Loucy (cell line): ENCODE measurements at regions not wholly inside any gene's neighbourhood (a gene's known extent, or its start where the extent isn't known, plus 50 kb on each side); places are given as distances from the start of the nearest gene placed in this dataset.

ENCODE experiments used
- EZH2phosphoT487 ChIP-seq: fragments of 200-600 bp; IDR thresholded peaks from 2 replicates; pipeline ENCODE4 v1.6.1; 2018; ENCODE audit warnings: antibody characterized with exemption, mild to moderate bottlenecking, moderate library complexity, borderline replicate concordance
- TF ChIP-seq, protein P1 (sequence below): fragments of 200-600 bp; sonication (generic); conservative IDR thresholded peaks from 2 replicates; pipeline ENCODE4 v1.5.1; 2014; ENCODE audit warnings: mild to moderate bottlenecking, antibody characterized with exemption, low read length

DNA sequence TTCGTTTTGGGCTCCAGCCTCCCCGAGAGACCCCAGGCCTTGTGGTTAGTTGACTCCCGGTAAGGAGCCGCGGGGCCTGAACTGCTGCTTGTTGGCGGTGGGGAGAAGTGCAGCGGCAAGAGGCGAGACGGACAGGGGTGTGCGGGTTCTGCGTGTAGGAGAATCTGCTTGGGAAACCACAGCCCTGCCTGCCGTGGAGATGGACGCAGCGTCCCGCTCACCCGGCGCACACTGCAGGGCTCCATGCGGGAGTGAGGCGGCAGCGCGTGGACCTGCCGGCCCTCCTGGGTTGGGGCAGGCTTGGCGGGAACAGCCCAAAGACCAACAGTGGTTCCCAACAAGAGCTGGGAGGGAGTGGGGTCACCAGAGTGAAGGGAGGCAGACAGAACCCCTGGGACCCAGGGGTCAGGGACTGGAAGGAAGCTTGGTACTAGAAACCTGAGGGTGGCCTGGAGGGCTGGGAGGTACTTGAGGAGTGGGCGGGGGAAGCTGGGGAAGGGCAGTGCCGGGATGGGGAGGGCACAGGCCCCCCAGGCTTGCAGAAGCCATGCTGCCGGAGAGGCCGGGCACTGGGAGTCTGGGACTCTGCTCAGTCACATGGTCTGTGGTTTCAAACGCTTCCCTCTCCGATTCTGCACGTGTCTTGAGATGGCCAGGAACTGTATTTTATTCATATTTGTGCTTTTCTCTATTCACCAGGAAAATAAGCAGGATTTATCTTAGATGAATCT, 70.8 kb downstream of the RGS12 start:
- TF ChIP-seq, protein P1, sequence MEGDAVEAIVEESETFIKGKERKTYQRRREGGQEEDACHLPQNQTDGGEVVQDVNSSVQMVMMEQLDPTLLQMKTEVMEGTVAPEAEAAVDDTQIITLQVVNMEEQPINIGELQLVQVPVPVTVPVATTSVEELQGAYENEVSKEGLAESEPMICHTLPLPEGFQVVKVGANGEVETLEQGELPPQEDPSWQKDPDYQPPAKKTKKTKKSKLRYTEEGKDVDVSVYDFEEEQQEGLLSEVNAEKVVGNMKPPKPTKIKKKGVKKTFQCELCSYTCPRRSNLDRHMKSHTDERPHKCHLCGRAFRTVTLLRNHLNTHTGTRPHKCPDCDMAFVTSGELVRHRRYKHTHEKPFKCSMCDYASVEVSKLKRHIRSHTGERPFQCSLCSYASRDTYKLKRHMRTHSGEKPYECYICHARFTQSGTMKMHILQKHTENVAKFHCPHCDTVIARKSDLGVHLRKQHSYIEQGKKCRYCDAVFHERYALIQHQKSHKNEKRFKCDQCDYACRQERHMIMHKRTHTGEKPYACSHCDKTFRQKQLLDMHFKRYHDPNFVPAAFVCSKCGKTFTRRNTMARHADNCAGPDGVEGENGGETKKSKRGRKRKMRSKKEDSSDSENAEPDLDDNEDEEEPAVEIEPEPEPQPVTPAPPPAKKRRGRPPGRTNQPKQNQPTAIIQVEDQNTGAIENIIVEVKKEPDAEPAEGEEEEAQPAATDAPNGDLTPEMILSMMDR: no peak
- no peak for TF ChIP-seq EZH2phosphoT487
